MM.1S (cell line): ENCODE measurements at regions not wholly inside any gene's neighbourhood (a gene's known extent, or its start where the extent isn't known, plus 50 kb on each side); places are given as distances from the start of the nearest gene placed in this dataset.

Experiments
- EZH2 ChIP-seq: fragments of 300-600 bp; sonication (generic); optimal IDR thresholded peaks from 2 replicates; pipeline ENCODE3; 2017; ENCODE audit warnings: low read depth, mild to moderate bottlenecking, antibody characterized with exemption, low read length, mixed read lengths
- EZH2phosphoT487 ChIP-seq: fragments of 300-600 bp; sonication (generic); IDR thresholded peaks from 2 replicates; pipeline ENCODE4 v1.6.1; 2018; ENCODE audit warnings: antibody characterized with exemption, low read length
- TF ChIP-seq, protein P1 (sequence below): fragments of 300-600 bp; sonication (generic); IDR thresholded peaks from 2 replicates; pipeline ENCODE4 v1.5.1; 2016; ENCODE audit warnings: antibody characterized with exemption, low read length, mixed read lengths

- TF ChIP-seq, protein P1, sequence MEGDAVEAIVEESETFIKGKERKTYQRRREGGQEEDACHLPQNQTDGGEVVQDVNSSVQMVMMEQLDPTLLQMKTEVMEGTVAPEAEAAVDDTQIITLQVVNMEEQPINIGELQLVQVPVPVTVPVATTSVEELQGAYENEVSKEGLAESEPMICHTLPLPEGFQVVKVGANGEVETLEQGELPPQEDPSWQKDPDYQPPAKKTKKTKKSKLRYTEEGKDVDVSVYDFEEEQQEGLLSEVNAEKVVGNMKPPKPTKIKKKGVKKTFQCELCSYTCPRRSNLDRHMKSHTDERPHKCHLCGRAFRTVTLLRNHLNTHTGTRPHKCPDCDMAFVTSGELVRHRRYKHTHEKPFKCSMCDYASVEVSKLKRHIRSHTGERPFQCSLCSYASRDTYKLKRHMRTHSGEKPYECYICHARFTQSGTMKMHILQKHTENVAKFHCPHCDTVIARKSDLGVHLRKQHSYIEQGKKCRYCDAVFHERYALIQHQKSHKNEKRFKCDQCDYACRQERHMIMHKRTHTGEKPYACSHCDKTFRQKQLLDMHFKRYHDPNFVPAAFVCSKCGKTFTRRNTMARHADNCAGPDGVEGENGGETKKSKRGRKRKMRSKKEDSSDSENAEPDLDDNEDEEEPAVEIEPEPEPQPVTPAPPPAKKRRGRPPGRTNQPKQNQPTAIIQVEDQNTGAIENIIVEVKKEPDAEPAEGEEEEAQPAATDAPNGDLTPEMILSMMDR = no peak
- TF ChIP-seq EZH2 = no peak
- no peak for TF ChIP-seq EZH2phosphoT487
Observed at GRCh38 chr16:54412777-54413455, 126.3 kb upstream of the IRX3 start.
